Non-pigmented ciliary epithelial cell (primary cell): ENCODE measurements at regions not wholly inside any gene's neighbourhood (a gene's known extent, or its start where the extent isn't known, plus 50 kb on each side); places are given as distances from the start of the nearest gene placed in this dataset.

Source experiments
- DNase-seq: peaks from one replicate; pipeline ENCODE4 v3.0.0-alpha.2; 2010; ENCODE audit warnings: low read depth

- DNase-seq: no peak
These were observed 304.4 kb downstream of the SEC14L1 start for GRCh38 chr17:77444984-77445759.

GRCh38 chr17:77445760-77446532, 305.2 kb downstream of the SEC14L1 start:
- no peak for DNase-seq

GRCh38 chr17:77446940-77447634, 306.3 kb downstream of the SEC14L1 start:
- no peak for DNase-seq

GRCh38 chr17:77449373-77449907, 308.7 kb downstream of the SEC14L1 start:
- no peak for DNase-seq

GRCh38 chr17:77449908-77450741, 309.4 kb downstream of the SEC14L1 start:
- no peak for DNase-seq

- no peak for DNase-seq
These were observed 310.0 kb downstream of the SEC14L1 start for GRCh38 chr17:77450742-77451244.

GRCh38 chr17:77451245-77451893, 310.6 kb downstream of the SEC14L1 start:
- no peak for DNase-seq

GRCh38 chr17:77451894-77452852, 311.4 kb downstream of the SEC14L1 start:
- no peak for DNase-seq

- no peak for DNase-seq
These were observed 313.0 kb downstream of the SEC14L1 start for GRCh38 chr17:77453613-77454241.

- DNase-seq: no peak
These were observed 313.7 kb downstream of the SEC14L1 start for GRCh38 chr17:77454242-77455095.

GRCh38 chr17:77455111-77455890, 314.5 kb downstream of the SEC14L1 start:
- DNase-seq: no peak

- no peak for DNase-seq
These were observed 315.1 kb downstream of the SEC14L1 start for GRCh38 chr17:77455891-77456260.

- DNase-seq: no peak
These were observed 315.6 kb downstream of the SEC14L1 start for GRCh38 chr17:77456271-77456950.

- no peak for DNase-seq
These were observed 316.3 kb downstream of the SEC14L1 start for GRCh38 chr17:77456951-77457548.

GRCh38 chr17:77457572-77458201, 316.9 kb downstream of the SEC14L1 start:
- no peak for DNase-seq
